ENCODE measurements at regions not wholly inside any gene's neighbourhood (a gene's known extent, or its start where the extent isn't known, plus 50 kb on each side); places are given as distances from the start of the nearest gene placed in this dataset.

GRCh38 chr16:86946981-86947380, 368.6 kb downstream of the FOXL1 start:
- Histone ChIP-seq H3K36me3 (ENCODE audit: insufficient read depth, low read length) (no peaks in the 10 kb centered on the region), H3K27me3 (ENCODE audit: insufficient read depth, low read length, poor library complexity) (no peaks in the 10 kb centered on the region), H3K4me2 (ENCODE audit: insufficient read depth, low read length) (no peak overlapping the region), H3K79me2 (ENCODE audit: insufficient read depth, low read length) (no peaks in the 10 kb centered on the region), H2AFZ (ENCODE audit: low read depth, low read length) (no peak overlapping the region), H3K9me3 (ENCODE audit: insufficient read depth, low read length, severe bottlenecking) (no peaks in the 10 kb centered on the region), H3K4me1 (ENCODE audit: insufficient read depth, low read length) (no peaks in the 10 kb centered on the region), H3K4me3 (ENCODE audit: low read depth in 1 of 2, low read length in 2 of 2) (no peak overlapping the region), H4K20me1 (ENCODE audit: insufficient read depth, low read length) (no peaks in the 10 kb centered on the region), H3K27ac (ENCODE audit: low read length) (no peak overlapping the region), H3K9ac (ENCODE audit: low read depth, low read length) (no peak overlapping the region)
- DNase-seq (no peak), ATAC-seq (ENCODE audit: insufficient read depth, low read depth) (no peak)
- TF ChIP-seq, protein P1, sequence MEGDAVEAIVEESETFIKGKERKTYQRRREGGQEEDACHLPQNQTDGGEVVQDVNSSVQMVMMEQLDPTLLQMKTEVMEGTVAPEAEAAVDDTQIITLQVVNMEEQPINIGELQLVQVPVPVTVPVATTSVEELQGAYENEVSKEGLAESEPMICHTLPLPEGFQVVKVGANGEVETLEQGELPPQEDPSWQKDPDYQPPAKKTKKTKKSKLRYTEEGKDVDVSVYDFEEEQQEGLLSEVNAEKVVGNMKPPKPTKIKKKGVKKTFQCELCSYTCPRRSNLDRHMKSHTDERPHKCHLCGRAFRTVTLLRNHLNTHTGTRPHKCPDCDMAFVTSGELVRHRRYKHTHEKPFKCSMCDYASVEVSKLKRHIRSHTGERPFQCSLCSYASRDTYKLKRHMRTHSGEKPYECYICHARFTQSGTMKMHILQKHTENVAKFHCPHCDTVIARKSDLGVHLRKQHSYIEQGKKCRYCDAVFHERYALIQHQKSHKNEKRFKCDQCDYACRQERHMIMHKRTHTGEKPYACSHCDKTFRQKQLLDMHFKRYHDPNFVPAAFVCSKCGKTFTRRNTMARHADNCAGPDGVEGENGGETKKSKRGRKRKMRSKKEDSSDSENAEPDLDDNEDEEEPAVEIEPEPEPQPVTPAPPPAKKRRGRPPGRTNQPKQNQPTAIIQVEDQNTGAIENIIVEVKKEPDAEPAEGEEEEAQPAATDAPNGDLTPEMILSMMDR (IDR thresholded peaks at IDR 0.05; ENCODE audit: borderline replicate concordance, extremely low read depth, low read length, poor library complexity, severe bottlenecking): no peak
- TF ChIP-seq EZH2 (IDR thresholded peaks at IDR 0.05; ENCODE audit: borderline replicate concordance, low read depth, low read length, severe bottlenecking): no peak

GRCh38 chr16:86948046-86948445, 369.1 kb downstream of the C16orf95 start:
- ATAC-seq (ENCODE audit: insufficient read depth, low read depth) (no peak), DNase-seq (no peak)
- Histone ChIP-seq H3K9me3 (ENCODE audit: insufficient read depth, low read length, severe bottlenecking) (no peaks in the 10 kb centered on the region), H3K4me2 (ENCODE audit: insufficient read depth, low read length) (no peak overlapping the region), H2AFZ (ENCODE audit: low read depth, low read length) (no peak overlapping the region), H3K27ac (ENCODE audit: low read length) (no peak overlapping the region), H3K36me3 (ENCODE audit: insufficient read depth, low read length) (no peaks in the 10 kb centered on the region), H4K20me1 (ENCODE audit: insufficient read depth, low read length) (no peaks in the 10 kb centered on the region), H3K9ac (ENCODE audit: low read depth, low read length) (no peak overlapping the region), H3K79me2 (ENCODE audit: insufficient read depth, low read length) (no peaks in the 10 kb centered on the region), H3K27me3 (ENCODE audit: insufficient read depth, low read length, poor library complexity) (no peaks in the 10 kb centered on the region), H3K4me1 (ENCODE audit: insufficient read depth, low read length) (no peaks in the 10 kb centered on the region), H3K4me3 (ENCODE audit: low read depth in 1 of 2, low read length in 2 of 2) (no peak overlapping the region)
- no peak for TF ChIP-seq EZH2 (IDR thresholded peaks at IDR 0.05; ENCODE audit: borderline replicate concordance, low read depth, low read length, severe bottlenecking)
- TF ChIP-seq, protein P1 (IDR thresholded peaks at IDR 0.05; ENCODE audit: borderline replicate concordance, extremely low read depth, low read length, poor library complexity, severe bottlenecking): no peak

- Histone ChIP-seq H4K20me1 (ENCODE audit: insufficient read depth, low read length) (no peaks in the 10 kb centered on the region), H3K4me2 (ENCODE audit: insufficient read depth, low read length) (no peak overlapping the region), H3K4me3 (ENCODE audit: low read depth in 1 of 2, low read length in 2 of 2) (no peak overlapping the region), H3K36me3 (ENCODE audit: insufficient read depth, low read length) (no peaks in the 10 kb centered on the region), H3K9ac (ENCODE audit: low read depth, low read length) (no peak overlapping the region), H3K9me3 (ENCODE audit: insufficient read depth, low read length, severe bottlenecking) (no peaks in the 10 kb centered on the region), H3K27me3 (ENCODE audit: insufficient read depth, low read length, poor library complexity) (no peaks in the 10 kb centered on the region), H3K27ac (ENCODE audit: low read length) (no peak overlapping the region), H2AFZ (ENCODE audit: low read depth, low read length) (no peak overlapping the region), H3K4me1 (ENCODE audit: insufficient read depth, low read length) (no peaks in the 10 kb centered on the region), H3K79me2 (ENCODE audit: insufficient read depth, low read length) (no peaks in the 10 kb centered on the region)
- TF ChIP-seq, protein P1 (IDR thresholded peaks at IDR 0.05; ENCODE audit: borderline replicate concordance, extremely low read depth, low read length, poor library complexity, severe bottlenecking): no peak
- no peak for DNase-seq
- no peak for ATAC-seq (ENCODE audit: insufficient read depth, low read depth)
Measured at GRCh38 chr16:86949116-86949515, 368.1 kb downstream of the C16orf95 start.

DNA sequence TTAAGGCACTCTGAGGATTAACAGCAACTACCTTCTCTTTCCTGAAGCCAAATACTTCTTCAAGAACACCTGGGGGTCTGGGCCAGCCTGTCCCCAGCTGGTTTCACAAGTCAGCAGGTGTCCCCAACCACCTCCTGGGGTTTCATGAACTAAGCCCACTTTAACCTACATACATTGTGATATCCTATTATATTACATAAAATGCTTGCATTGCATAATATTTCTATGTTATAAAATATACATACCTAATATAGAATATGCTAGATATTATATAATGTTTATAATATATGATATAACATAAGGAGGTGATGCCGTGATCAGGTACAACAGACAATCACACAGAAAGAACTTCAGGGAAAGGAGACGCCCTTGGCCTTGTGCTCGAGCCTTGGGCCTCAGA, 367.6 kb downstream of the C16orf95 start:
- Histone ChIP-seq H3K9ac (ENCODE audit: low read depth, low read length) (no peak overlapping the region), H3K79me2 (ENCODE audit: insufficient read depth, low read length) (no peaks in the 10 kb centered on the region), H3K4me3 (ENCODE audit: low read depth in 1 of 2, low read length in 2 of 2) (no peak overlapping the region), H3K9me3 (ENCODE audit: insufficient read depth, low read length, severe bottlenecking) (no peaks in the 10 kb centered on the region), H4K20me1 (ENCODE audit: insufficient read depth, low read length) (no peaks in the 10 kb centered on the region), H3K27ac (ENCODE audit: low read length) (no peak overlapping the region), H2AFZ (ENCODE audit: low read depth, low read length) (no peak overlapping the region), H3K27me3 (ENCODE audit: insufficient read depth, low read length, poor library complexity) (no peaks in the 10 kb centered on the region), H3K4me2 (ENCODE audit: insufficient read depth, low read length) (no peak overlapping the region), H3K4me1 (ENCODE audit: insufficient read depth, low read length) (no peaks in the 10 kb centered on the region), H3K36me3 (ENCODE audit: insufficient read depth, low read length) (no peaks in the 10 kb centered on the region)
- DNase-seq (no peak), ATAC-seq (ENCODE audit: insufficient read depth, low read depth) (no peak)
- no peak for TF ChIP-seq EZH2 (IDR thresholded peaks at IDR 0.05; ENCODE audit: borderline replicate concordance, low read depth, low read length, severe bottlenecking)
- TF ChIP-seq, protein P1 (IDR thresholded peaks at IDR 0.05; ENCODE audit: borderline replicate concordance, extremely low read depth, low read length, poor library complexity, severe bottlenecking): no peak
